ENCODE measurements at regions not wholly inside any gene's neighbourhood (a gene's known extent, or its start where the extent isn't known, plus 50 kb on each side); places are given as distances from the start of the nearest gene placed in this dataset.

- TF ChIP-seq CTCF (IDR thresholded peaks at IDR 0.05; ENCODE audit: insufficient read depth, low read length) (no peak), REST (IDR thresholded peaks at IDR 0.05; ENCODE audit: insufficient replicate concordance, low read depth) (no peak)
Measured at GRCh38 chrX:118228456-118228855, 111.8 kb upstream of the KLHL13 start.
